HFF-Myc (cell line): ENCODE measurements at regions not wholly inside any gene's neighbourhood (a gene's known extent, or its start where the extent isn't known, plus 50 kb on each side); places are given as distances from the start of the nearest gene placed in this dataset.

Experiments
- DNase-seq: peaks from one replicate; pipeline ENCODE4 v3.0.0-alpha.2; 2011; ENCODE audit warnings: low read depth; ENCODE audit errors: extremely low read depth
- H3K4me3 ChIP-seq: replicated peaks from 2 replicates; pipeline ENCODE4 v1.5.1; 2011; ENCODE audit warnings: low read depth, mild to moderate bottlenecking, control low read depth, low read length
- CTCF ChIP-seq: IDR thresholded peaks from 2 replicates; pipeline ENCODE4 v1.5.1; 2012; ENCODE audit warnings: mild to moderate bottlenecking, low read depth, low read length, control low read depth; ENCODE audit errors: missing control alignments

- no peak for TF ChIP-seq CTCF
- H3K4me3 ChIP-seq, result no peak overlapping the region
- DNase-seq, result no peak
Measured at GRCh38 chr4:159980826-159981468, 878.1 kb downstream of the RAPGEF2 start.

GRCh38 chr4:159981469-159981856 is 878.6 kb downstream of the RAPGEF2 start:
- DNase-seq, result no peak
- TF ChIP-seq CTCF, result no peak
- H3K4me3 ChIP-seq, result no peak overlapping the region

- no peak for DNase-seq
- TF ChIP-seq CTCF, result no peak
- H3K4me3 ChIP-seq, result no peak overlapping the region
Measured at GRCh38 chr4:159983082-159983481, 880.2 kb downstream of the RAPGEF2 start.

GRCh38 chr4:160009656-160010493 is 907.0 kb downstream of the RAPGEF2 start:
- DNase-seq, result no peak
- no peak for TF ChIP-seq CTCF
- H3K4me3 ChIP-seq, result no peak overlapping the region

GRCh38 chr4:160019936-160020335 is 917.1 kb downstream of the RAPGEF2 start:
- no peak for DNase-seq
- TF ChIP-seq CTCF, result no peak
- H3K4me3 ChIP-seq, result no peak overlapping the region

- DNase-seq, result no peak
- H3K4me3 ChIP-seq, result no peak overlapping the region
- no peak for TF ChIP-seq CTCF
Measured at GRCh38 chr4:160020804-160021203, 917.9 kb downstream of the RAPGEF2 start.

- H3K4me3 ChIP-seq, result no peak overlapping the region
- TF ChIP-seq CTCF, result no peak
- no peak for DNase-seq
Measured at GRCh38 chr4:160021870-160022269, 919.0 kb downstream of the RAPGEF2 start.
